Activated B cell treated with CpG ODN at 0.5 μM for 24 hours (primary cell): ENCODE measurements at regions not wholly inside any gene's neighbourhood (a gene's known extent, or its start where the extent isn't known, plus 50 kb on each side); places are given as distances from the start of the nearest gene placed in this dataset.

Source experiments
- ATAC-seq: fragments of 200-7000 bp; cut with Tn5 transposase; one replicate; pipeline ENCODE4 v1.10.0; 2021; ENCODE audit warnings: low read depth, mild to moderate bottlenecking, moderate library complexity
- CTCF ChIA-PET: fragments of 350-600 bp; sonication (Branson Sonifier 250); formaldehyde crosslinking; loops from one replicate; lab custom pipeline; 2021; ENCODE audit warnings: antibody characterized with exemption; lab: Charles Lee
- POLR2A ChIA-PET: fragments of 350-600 bp; sonication (Branson Sonifier 250); formaldehyde crosslinking; loops from one replicate; lab custom pipeline; 2021; ENCODE audit warnings: antibody characterized with exemption; lab: Charles Lee
- DNase-seq: peaks from one replicate; pipeline ENCODE4 v3.0.0; 2022
- H3K27ac Mint-ChIP-seq: one replicate; pipeline ENCODE4 v1.8.0; 2020; ENCODE audit warnings: mixed read lengths
- H3K27me3 Mint-ChIP-seq: one replicate; pipeline ENCODE4 v1.8.0; 2021; ENCODE audit warnings: mixed read lengths
- H3K36me3 Mint-ChIP-seq: one replicate; pipeline ENCODE4 v1.8.0; 2021; ENCODE audit warnings: low read depth, mixed read lengths
- H3K4me1 Mint-ChIP-seq: one replicate; pipeline ENCODE4 v1.8.0; 2021; ENCODE audit warnings: mixed read lengths
- H3K4me3 Mint-ChIP-seq: one replicate; pipeline ENCODE4 v1.8.0; 2020; ENCODE audit warnings: mild to moderate bottlenecking, mixed read lengths
- H3K9me3 Mint-ChIP-seq: one replicate; pipeline ENCODE4 v1.8.0; 2020; ENCODE audit warnings: mixed read lengths
- intact Hi-C: fragments of 100-400 bp; cut with micrococcal nuclease; formaldehyde crosslinking; loops from one replicate; pipeline ENCODE4 v1.15.1; 2024
- TF ChIP-seq, protein P1 (sequence below): fragments of 200-600 bp; IDR thresholded peaks from one replicate; pipeline ENCODE4 v1.8.0; 2022; ENCODE audit warnings: antibody characterized with exemption, mild to moderate bottlenecking

GRCh38 chr18:10053861-10054260 lies 140.0 kb downstream of the VAPA start:
- ATAC-seq, result no peak
- TF ChIP-seq, protein P1, sequence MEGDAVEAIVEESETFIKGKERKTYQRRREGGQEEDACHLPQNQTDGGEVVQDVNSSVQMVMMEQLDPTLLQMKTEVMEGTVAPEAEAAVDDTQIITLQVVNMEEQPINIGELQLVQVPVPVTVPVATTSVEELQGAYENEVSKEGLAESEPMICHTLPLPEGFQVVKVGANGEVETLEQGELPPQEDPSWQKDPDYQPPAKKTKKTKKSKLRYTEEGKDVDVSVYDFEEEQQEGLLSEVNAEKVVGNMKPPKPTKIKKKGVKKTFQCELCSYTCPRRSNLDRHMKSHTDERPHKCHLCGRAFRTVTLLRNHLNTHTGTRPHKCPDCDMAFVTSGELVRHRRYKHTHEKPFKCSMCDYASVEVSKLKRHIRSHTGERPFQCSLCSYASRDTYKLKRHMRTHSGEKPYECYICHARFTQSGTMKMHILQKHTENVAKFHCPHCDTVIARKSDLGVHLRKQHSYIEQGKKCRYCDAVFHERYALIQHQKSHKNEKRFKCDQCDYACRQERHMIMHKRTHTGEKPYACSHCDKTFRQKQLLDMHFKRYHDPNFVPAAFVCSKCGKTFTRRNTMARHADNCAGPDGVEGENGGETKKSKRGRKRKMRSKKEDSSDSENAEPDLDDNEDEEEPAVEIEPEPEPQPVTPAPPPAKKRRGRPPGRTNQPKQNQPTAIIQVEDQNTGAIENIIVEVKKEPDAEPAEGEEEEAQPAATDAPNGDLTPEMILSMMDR, result no peak
- ChIA-PET CTCF (no interaction called here), POLR2A (no interaction called here)
- DNase-seq, result no peak
- Mint-ChIP-seq H3K36me3 (no peaks in the 10 kb centered on the region), H3K9me3 (no peaks in the 10 kb centered on the region), H3K27ac (no peak overlapping the region), H3K4me1 (peaks cover 14% of the 10 kb centered on the region), H3K4me3 (no peak overlapping the region), H3K27me3 (peaks cover under 1% of the 10 kb centered on the region)
- intact Hi-C loops, result no loop called here

DNA sequence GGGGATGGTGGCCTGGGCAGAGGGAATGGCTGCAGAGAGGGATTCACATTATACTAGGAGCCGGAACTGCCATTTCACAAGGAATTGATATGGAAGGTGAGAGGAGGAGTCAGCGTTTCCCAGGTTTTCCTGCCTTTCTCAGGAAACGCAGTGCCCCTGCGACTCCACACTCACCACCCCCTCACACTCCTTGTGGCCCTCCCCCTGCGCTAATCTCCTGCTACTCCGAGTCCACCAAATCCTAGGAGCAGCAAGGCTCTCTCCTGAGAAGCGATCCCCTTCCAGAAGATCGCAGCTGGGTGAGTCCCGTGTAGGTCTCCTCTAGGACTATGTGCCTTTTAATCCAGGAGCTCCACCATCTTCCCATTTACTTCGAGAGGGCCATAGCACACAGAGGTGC lies 140.6 kb downstream of the VAPA start:
- DNase-seq (no peak), ATAC-seq (no peak)
- Mint-ChIP-seq H3K4me3 (no peak overlapping the region), H3K36me3 (no peaks in the 10 kb centered on the region), H3K9me3 (no peaks in the 10 kb centered on the region), H3K27ac (no peak overlapping the region), H3K27me3 (peaks cover 2% of the 10 kb centered on the region), H3K4me1 (peaks cover 14% of the 10 kb centered on the region)
- TF ChIP-seq, protein P1, result no peak
- ChIA-PET POLR2A (no interaction called here), CTCF (no interaction called here)
- intact Hi-C loops, result no loop called here

DNA sequence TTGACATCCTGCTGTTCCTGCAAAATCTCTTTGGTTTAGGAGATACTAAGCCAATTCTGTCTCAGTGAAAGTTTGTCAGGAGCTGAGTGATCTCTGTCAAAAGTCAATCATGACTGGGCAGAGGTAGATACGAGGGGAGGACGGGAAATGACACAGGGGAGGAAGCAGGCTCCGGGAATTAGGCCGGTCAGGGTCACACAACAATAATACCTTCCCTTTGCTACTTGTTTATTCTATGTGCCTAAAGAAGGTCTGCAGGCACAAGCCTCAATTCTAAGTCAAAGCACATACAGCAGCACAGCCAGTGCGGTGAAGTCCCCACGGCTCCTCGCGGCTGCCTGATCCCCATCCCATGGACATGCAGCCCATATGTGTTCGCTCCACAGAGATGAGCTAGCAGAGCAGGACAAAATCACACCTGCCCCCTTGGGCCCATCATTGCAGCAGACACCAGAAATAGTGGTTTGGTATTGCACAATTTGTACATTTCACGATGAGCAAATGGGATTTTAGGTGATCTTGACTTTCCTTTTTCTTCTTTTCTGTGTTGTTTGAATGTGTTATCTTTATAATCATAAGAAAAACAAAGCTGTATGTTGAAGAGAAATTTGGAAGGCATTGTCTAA lies 141.4 kb downstream of the VAPA start:
- no peak for ATAC-seq
- H3K36me3 Mint-ChIP-seq, result no peaks in the 10 kb centered on the region
- CTCF ChIA-PET, result no interaction called here
- POLR2A ChIA-PET, result no interaction called here
- peaks cover 14% of the 10 kb centered on the region for H3K4me1 Mint-ChIP-seq
- DNase-seq, result no peak
- H3K27ac Mint-ChIP-seq, result no peak overlapping the region
- H3K9me3 Mint-ChIP-seq, result no peaks in the 10 kb centered on the region
- intact Hi-C loops, result no loop called here
- H3K4me3 Mint-ChIP-seq, result no peak overlapping the region
- H3K27me3 Mint-ChIP-seq, result peaks cover 6% of the 10 kb centered on the region
- TF ChIP-seq, protein P1, result no peak

DNA sequence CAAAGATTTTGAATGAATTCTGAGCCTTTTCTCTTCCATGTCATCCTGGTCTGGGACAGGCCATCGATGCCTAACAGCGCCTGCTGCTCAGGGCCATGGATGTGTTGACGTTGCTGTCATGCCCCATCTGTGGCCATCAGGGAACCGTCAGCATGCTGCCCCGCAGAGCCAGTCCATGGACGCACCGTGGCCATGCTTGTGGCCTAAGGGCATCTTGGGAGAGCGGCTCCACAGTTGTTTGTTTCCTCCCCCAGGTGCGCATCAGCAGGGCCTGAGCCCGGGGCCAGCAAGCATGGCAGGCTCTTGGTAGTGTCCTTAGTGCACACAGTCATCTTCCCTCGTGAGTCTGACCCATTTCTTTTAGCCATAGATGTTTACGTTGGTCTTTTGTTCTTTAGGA lies 142.7 kb downstream of the VAPA start:
- no peak for DNase-seq
- intact Hi-C loops, result no loop called here
- TF ChIP-seq, protein P1, result no peak
- H3K4me3 Mint-ChIP-seq, result no peak overlapping the region
- H3K27me3 Mint-ChIP-seq, result peaks cover 12% of the 10 kb centered on the region
- ATAC-seq, result no peak
- H3K27ac Mint-ChIP-seq, result no peak overlapping the region
- peaks cover 14% of the 10 kb centered on the region for H3K4me1 Mint-ChIP-seq
- POLR2A ChIA-PET, result no interaction called here
- no peaks in the 10 kb centered on the region for H3K36me3 Mint-ChIP-seq
- CTCF ChIA-PET, result no interaction called here
- H3K9me3 Mint-ChIP-seq, result no peaks in the 10 kb centered on the region

DNA sequence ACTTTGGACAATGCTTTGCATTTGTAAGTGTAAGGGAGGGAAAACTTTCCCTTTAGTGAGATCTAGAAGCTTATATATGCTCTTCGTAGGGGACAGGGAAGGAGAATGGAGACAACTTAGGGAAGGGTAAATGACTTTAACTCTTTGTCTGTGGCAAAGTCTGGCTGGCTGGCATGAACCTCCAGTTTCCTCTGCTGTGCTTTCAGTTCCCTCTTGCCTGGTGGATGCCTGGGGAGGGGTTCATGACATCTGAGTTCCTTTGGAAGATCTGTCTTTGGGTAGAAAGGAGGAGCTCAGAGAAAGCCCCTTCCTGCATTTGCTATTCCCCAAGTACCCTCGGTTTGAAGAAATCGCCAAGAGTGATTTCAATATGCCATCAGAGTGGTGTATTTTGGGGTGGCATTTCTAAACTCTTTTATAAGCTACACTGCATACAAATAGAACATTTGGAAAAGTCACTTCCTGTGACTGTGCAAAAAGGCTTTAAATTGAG lies 143.6 kb downstream of the VAPA start:
- Mint-ChIP-seq H3K27me3 (peaks cover 12% of the 10 kb centered on the region), H3K36me3 (no peaks in the 10 kb centered on the region), H3K27ac (no peak overlapping the region), H3K9me3 (no peaks in the 10 kb centered on the region), H3K4me1 (peaks cover 14% of the 10 kb centered on the region), H3K4me3 (no peak overlapping the region)
- DNase-seq, result no peak
- POLR2A ChIA-PET, result no interaction called here
- intact Hi-C loops, result no loop called here
- no peak for ATAC-seq
- TF ChIP-seq, protein P1, result no peak
- CTCF ChIA-PET, result no interaction called here
